ENCODE measurements at regions not wholly inside any gene's neighbourhood (a gene's known extent, or its start where the extent isn't known, plus 50 kb on each side); places are given as distances from the start of the nearest gene placed in this dataset.

- peak overlapping the region; percentile 56 for H3K27ac ChIP-seq (ENCODE audit: low read depth, low read length)
- H3K36me3 ChIP-seq (ENCODE audit: control insufficient read depth in 5 of 5, insufficient read depth in 5 of 5, low read length in 5 of 5), result no peaks in the 10 kb centered on the region
- peaks cover 0 to 3% (median 0%) of the 10 kb centered on the region in 5 donors for H3K9me3 ChIP-seq (ENCODE audit: control insufficient read depth in 5 of 5, low read length in 5 of 5)
- peaks cover 0 to 14% (median 10%) of the 10 kb centered on the region in 5 donors for H3K4me1 ChIP-seq (ENCODE audit: control insufficient read depth in 5 of 5, insufficient read depth in 5 of 5, low read length in 5 of 5)
- no peaks in the 10 kb centered on the region for H3K27me3 ChIP-seq (ENCODE audit: control insufficient read depth in 5 of 5, insufficient read depth in 4 of 5, low read length in 5 of 5)
- H3K4me3 ChIP-seq (ENCODE audit: low read depth in 1 of 5, low read length in 5 of 5), result peak overlapping the region in 4 of 5 donors; percentile 7 to 29 (median 19)
- H3K9ac ChIP-seq (ENCODE audit: low read length in 5 of 5), result peak overlapping the region in 2 of 5 donors; percentile 2 to 11
Measured at GRCh38 chr4:155526452-155527169, 140.0 kb upstream of the GUCY1A1 start.

GRCh38 chr4:155524926-155525455 lies 141.7 kb upstream of the GUCY1A1 start:
- no peak overlapping the region for H3K27ac ChIP-seq (ENCODE audit: low read depth, low read length)
- H3K27me3 ChIP-seq (ENCODE audit: control insufficient read depth in 5 of 5, insufficient read depth in 4 of 5, low read length in 5 of 5), result no peaks in the 10 kb centered on the region
- H3K4me1 ChIP-seq (ENCODE audit: control insufficient read depth in 5 of 5, insufficient read depth in 5 of 5, low read length in 5 of 5), result peaks cover 0 to 14% (median 10%) of the 10 kb centered on the region in 5 donors
- peaks cover 3 to 11% (median 5%) of the 10 kb centered on the region in 5 donors for H3K9me3 ChIP-seq (ENCODE audit: control insufficient read depth in 5 of 5, low read length in 5 of 5)
- H3K4me3 ChIP-seq (ENCODE audit: low read depth in 1 of 5, low read length in 5 of 5), result no peak overlapping the region
- H3K36me3 ChIP-seq (ENCODE audit: control insufficient read depth in 5 of 5, insufficient read depth in 5 of 5, low read length in 5 of 5), result no peaks in the 10 kb centered on the region
- H3K9ac ChIP-seq (ENCODE audit: low read length in 5 of 5), result no peak overlapping the region

- Histone ChIP-seq H3K36me3 (ENCODE audit: control insufficient read depth in 5 of 5, insufficient read depth in 5 of 5, low read length in 5 of 5) (no peaks in the 10 kb centered on the region), H3K4me1 (ENCODE audit: control insufficient read depth in 5 of 5, insufficient read depth in 5 of 5, low read length in 5 of 5) (peaks cover 0 to 14% (median 10%) of the 10 kb centered on the region in 5 donors), H3K27me3 (ENCODE audit: control insufficient read depth in 5 of 5, insufficient read depth in 4 of 5, low read length in 5 of 5) (no peaks in the 10 kb centered on the region), H3K27ac (ENCODE audit: low read depth, low read length) (no peak overlapping the region), H3K4me3 (ENCODE audit: low read depth in 1 of 5, low read length in 5 of 5) (no peak overlapping the region), H3K9me3 (ENCODE audit: control insufficient read depth in 5 of 5, low read length in 5 of 5) (peaks cover 3 to 11% (median 5%) of the 10 kb centered on the region in 5 donors), H3K9ac (ENCODE audit: low read length in 5 of 5) (no peak overlapping the region)
Measured at GRCh38 chr4:155523358-155523757, 143.3 kb upstream of the GUCY1A1 start.

GRCh38 chr4:155522201-155522600 lies 144.4 kb upstream of the GUCY1A1 start:
- Histone ChIP-seq H3K27ac (ENCODE audit: low read depth, low read length) (no peak overlapping the region), H3K4me3 (ENCODE audit: low read depth in 1 of 5, low read length in 5 of 5) (no peak overlapping the region), H3K9ac (ENCODE audit: low read length in 5 of 5) (no peak overlapping the region), H3K9me3 (ENCODE audit: control insufficient read depth in 5 of 5, low read length in 5 of 5) (peaks cover 3 to 11% (median 5%) of the 10 kb centered on the region in 5 donors), H3K27me3 (ENCODE audit: control insufficient read depth in 5 of 5, insufficient read depth in 4 of 5, low read length in 5 of 5) (no peaks in the 10 kb centered on the region), H3K4me1 (ENCODE audit: control insufficient read depth in 5 of 5, insufficient read depth in 5 of 5, low read length in 5 of 5) (peaks cover 0 to 14% (median 10%) of the 10 kb centered on the region in 5 donors), H3K36me3 (ENCODE audit: control insufficient read depth in 5 of 5, insufficient read depth in 5 of 5, low read length in 5 of 5) (no peaks in the 10 kb centered on the region)

GRCh38 chr4:155521382-155521781 lies 144.6 kb upstream of the MAP9 start:
- H3K9ac ChIP-seq (ENCODE audit: low read length in 5 of 5), result no peak overlapping the region
- no peaks in the 10 kb centered on the region for H3K27me3 ChIP-seq (ENCODE audit: control insufficient read depth in 5 of 5, insufficient read depth in 4 of 5, low read length in 5 of 5)
- no peaks in the 10 kb centered on the region for H3K36me3 ChIP-seq (ENCODE audit: control insufficient read depth in 5 of 5, insufficient read depth in 5 of 5, low read length in 5 of 5)
- H3K4me3 ChIP-seq (ENCODE audit: low read depth in 1 of 5, low read length in 5 of 5), result no peak overlapping the region
- no peak overlapping the region for H3K27ac ChIP-seq (ENCODE audit: low read depth, low read length)
- H3K4me1 ChIP-seq (ENCODE audit: control insufficient read depth in 5 of 5, insufficient read depth in 5 of 5, low read length in 5 of 5), result peaks cover 0 to 8% (median 3%) of the 10 kb centered on the region in 5 donors
- H3K9me3 ChIP-seq (ENCODE audit: control insufficient read depth in 5 of 5, low read length in 5 of 5), result peaks cover 3 to 11% (median 5%) of the 10 kb centered on the region in 5 donors

GRCh38 chr4:155515444-155516075 lies 138.8 kb upstream of the MAP9 start:
- Histone ChIP-seq H3K36me3 (ENCODE audit: control insufficient read depth in 5 of 5, insufficient read depth in 5 of 5, low read length in 5 of 5) (no peaks in the 10 kb centered on the region), H3K9ac (ENCODE audit: low read length in 5 of 5) (no peak overlapping the region), H3K4me1 (ENCODE audit: control insufficient read depth in 5 of 5, insufficient read depth in 5 of 5, low read length in 5 of 5) (peaks cover 0 to 19% (median 10%) of the 10 kb centered on the region in 5 donors), H3K4me3 (ENCODE audit: low read depth in 1 of 5, low read length in 5 of 5) (no peak overlapping the region), H3K27me3 (ENCODE audit: control insufficient read depth in 5 of 5, insufficient read depth in 4 of 5, low read length in 5 of 5) (no peaks in the 10 kb centered on the region), H3K9me3 (ENCODE audit: control insufficient read depth in 5 of 5, low read length in 5 of 5) (no peaks in the 10 kb centered on the region), H3K27ac (ENCODE audit: low read depth, low read length) (no peak overlapping the region)

GRCh38 chr4:155514628-155515027 lies 137.9 kb upstream of the MAP9 start:
- Histone ChIP-seq H3K9me3 (ENCODE audit: control insufficient read depth in 5 of 5, low read length in 5 of 5) (no peaks in the 10 kb centered on the region), H3K27me3 (ENCODE audit: control insufficient read depth in 5 of 5, insufficient read depth in 4 of 5, low read length in 5 of 5) (no peaks in the 10 kb centered on the region), H3K4me1 (ENCODE audit: control insufficient read depth in 5 of 5, insufficient read depth in 5 of 5, low read length in 5 of 5) (peaks cover 0 to 23% (median 18%) of the 10 kb centered on the region in 5 donors), H3K4me3 (ENCODE audit: low read depth in 1 of 5, low read length in 5 of 5) (no peak overlapping the region), H3K36me3 (ENCODE audit: control insufficient read depth in 5 of 5, insufficient read depth in 5 of 5, low read length in 5 of 5) (no peaks in the 10 kb centered on the region), H3K27ac (ENCODE audit: low read depth, low read length) (no peak overlapping the region), H3K9ac (ENCODE audit: low read length in 5 of 5) (no peak overlapping the region)

- H3K4me1 ChIP-seq (ENCODE audit: control insufficient read depth in 5 of 5, insufficient read depth in 5 of 5, low read length in 5 of 5), result peaks cover 0 to 28% (median 18%) of the 10 kb centered on the region in 5 donors
- no peaks in the 10 kb centered on the region for H3K36me3 ChIP-seq (ENCODE audit: control insufficient read depth in 5 of 5, insufficient read depth in 5 of 5, low read length in 5 of 5)
- no peak overlapping the region for H3K4me3 ChIP-seq (ENCODE audit: low read depth in 1 of 5, low read length in 5 of 5)
- H3K27ac ChIP-seq (ENCODE audit: low read depth, low read length), result no peak overlapping the region
- no peaks in the 10 kb centered on the region for H3K9me3 ChIP-seq (ENCODE audit: control insufficient read depth in 5 of 5, low read length in 5 of 5)
- no peak overlapping the region for H3K9ac ChIP-seq (ENCODE audit: low read length in 5 of 5)
- H3K27me3 ChIP-seq (ENCODE audit: control insufficient read depth in 5 of 5, insufficient read depth in 4 of 5, low read length in 5 of 5), result no peaks in the 10 kb centered on the region
Measured at GRCh38 chr4:155512817-155513216, 136.1 kb upstream of the MAP9 start.

- Histone ChIP-seq H3K27me3 (ENCODE audit: control insufficient read depth in 5 of 5, insufficient read depth in 4 of 5, low read length in 5 of 5) (no peaks in the 10 kb centered on the region), H3K4me3 (ENCODE audit: low read depth in 1 of 5, low read length in 5 of 5) (no peak overlapping the region), H3K27ac (ENCODE audit: low read depth, low read length) (no peak overlapping the region), H3K9me3 (ENCODE audit: control insufficient read depth in 5 of 5, low read length in 5 of 5) (no peaks in the 10 kb centered on the region), H3K9ac (ENCODE audit: low read length in 5 of 5) (no peak overlapping the region), H3K4me1 (ENCODE audit: control insufficient read depth in 5 of 5, insufficient read depth in 5 of 5, low read length in 5 of 5) (peaks cover 0 to 28% (median 18%) of the 10 kb centered on the region in 5 donors), H3K36me3 (ENCODE audit: control insufficient read depth in 5 of 5, insufficient read depth in 5 of 5, low read length in 5 of 5) (no peaks in the 10 kb centered on the region)
Measured at GRCh38 chr4:155512046-155512445, 135.3 kb upstream of the MAP9 start.

GRCh38 chr4:155510771-155511170 lies 134.0 kb upstream of the MAP9 start:
- Histone ChIP-seq H3K27me3 (ENCODE audit: control insufficient read depth in 5 of 5, insufficient read depth in 4 of 5, low read length in 5 of 5) (no peaks in the 10 kb centered on the region), H3K4me1 (ENCODE audit: control insufficient read depth in 5 of 5, insufficient read depth in 5 of 5, low read length in 5 of 5) (peaks cover 0 to 28% (median 18%) of the 10 kb centered on the region in 5 donors), H3K36me3 (ENCODE audit: control insufficient read depth in 5 of 5, insufficient read depth in 5 of 5, low read length in 5 of 5) (no peaks in the 10 kb centered on the region), H3K27ac (ENCODE audit: low read depth, low read length) (no peak overlapping the region), H3K9me3 (ENCODE audit: control insufficient read depth in 5 of 5, low read length in 5 of 5) (no peaks in the 10 kb centered on the region), H3K4me3 (ENCODE audit: low read depth in 1 of 5, low read length in 5 of 5) (no peak overlapping the region), H3K9ac (ENCODE audit: low read length in 5 of 5) (no peak overlapping the region)

Data from subcutaneous abdominal adipose tissue (tissue), 5 donors.